Osteoblast (primary cell): ENCODE measurements at regions not wholly inside any gene's neighbourhood (a gene's known extent, or its start where the extent isn't known, plus 50 kb on each side); places are given as distances from the start of the nearest gene placed in this dataset.

Source experiments
- DNase-seq: peaks from one replicate; pipeline ENCODE4 v3.0.0; 2011; ENCODE audit warnings: low spot score, mixed read lengths; ENCODE audit not compliant: insufficient read length; ENCODE audit errors: missing footprints
- H2AFZ ChIP-seq: 2 replicates; pipeline ENCODE4 v1.6.0; 2011; ENCODE audit warnings: mild to moderate bottlenecking, low read length
- H3K27ac ChIP-seq: 2 replicates; pipeline ENCODE4 v1.5.1; 2011; ENCODE audit warnings: mild to moderate bottlenecking, low read depth, low read length, moderate library complexity
- H3K27me3 ChIP-seq: 2 replicates; pipeline ENCODE4 v1.6.0; 2012; ENCODE audit warnings: mild to moderate bottlenecking, control low read depth, inconsistent platforms, low read length, moderate library complexity; ENCODE audit not compliant: insufficient read depth
- H3K36me3 ChIP-seq: 2 replicates; pipeline ENCODE4 v1.5.1; 2011; ENCODE audit warnings: mild to moderate bottlenecking, low read length, control low read depth, moderate library complexity; ENCODE audit not compliant: insufficient read depth
- H3K4me1 ChIP-seq: 2 replicates; pipeline ENCODE4 v1.5.1; 2011; ENCODE audit warnings: mild to moderate bottlenecking, low read length, control low read depth, moderate library complexity; ENCODE audit not compliant: insufficient read depth
- H3K4me2 ChIP-seq: 2 replicates; pipeline ENCODE4 v1.6.0; 2011; ENCODE audit warnings: mild to moderate bottlenecking, low read length; ENCODE audit not compliant: insufficient read depth
- H3K4me3 ChIP-seq: fragments of 200-600 bp; sonication (generic); 3 replicates; pipeline ENCODE4 v1.5.1; 2012; ENCODE audit warnings: mild to moderate bottlenecking, low read length, inconsistent platforms; ENCODE audit not compliant: insufficient read depth
- H3K79me2 ChIP-seq: 2 replicates; pipeline ENCODE4 v1.6.0; 2012; ENCODE audit warnings: mild to moderate bottlenecking, low read length, control low read depth, inconsistent platforms; ENCODE audit not compliant: insufficient read depth
- H3K9me3 ChIP-seq: 2 replicates; pipeline ENCODE4 v1.5.1; 2011; ENCODE audit warnings: low read depth, low read length, control low read depth
- H4K20me1 ChIP-seq: 2 replicates; pipeline ENCODE4 v1.6.0; 2012; ENCODE audit warnings: mild to moderate bottlenecking, low read length, control low read depth; ENCODE audit not compliant: insufficient read depth
- TF ChIP-seq, protein P1 (sequence below): IDR thresholded peaks from 2 replicates; pipeline ENCODE4 v1.5.1; 2011; ENCODE audit warnings: mild to moderate bottlenecking, low read depth, low read length, moderate library complexity; ENCODE audit errors: extremely low read depth

DNA sequence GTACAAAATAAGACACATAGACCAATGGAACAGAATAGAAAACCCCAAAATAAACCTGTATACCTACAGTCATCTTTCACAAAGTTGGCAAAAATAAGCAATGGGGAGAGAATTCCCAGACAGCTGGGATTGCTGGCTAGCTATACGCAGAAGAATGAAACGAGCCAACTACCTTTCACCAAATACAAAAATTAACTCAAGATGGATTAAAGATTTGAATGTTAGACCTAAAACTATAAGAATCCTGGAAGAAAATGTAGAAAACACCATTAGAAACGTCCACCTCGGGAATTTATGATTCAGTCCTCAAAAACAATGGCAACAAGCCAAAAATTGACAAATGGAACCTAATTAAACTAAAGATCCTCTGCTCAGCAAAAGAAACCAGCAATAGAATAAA lies 408.1 kb upstream of the SLITRK1 start:
- Histone ChIP-seq H3K4me2 (no peak overlapping the region), H3K27ac (no peak overlapping the region), H3K4me3 (no peak overlapping the region), H2AFZ (no peak overlapping the region), H3K79me2 (no peaks in the 10 kb centered on the region), H3K9me3 (no peaks in the 10 kb centered on the region), H3K27me3 (no peaks in the 10 kb centered on the region), H3K4me1 (no peaks in the 10 kb centered on the region), H4K20me1 (no peaks in the 10 kb centered on the region), H3K36me3 (no peaks in the 10 kb centered on the region)
- DNase-seq, result no peak
- TF ChIP-seq, protein P1, sequence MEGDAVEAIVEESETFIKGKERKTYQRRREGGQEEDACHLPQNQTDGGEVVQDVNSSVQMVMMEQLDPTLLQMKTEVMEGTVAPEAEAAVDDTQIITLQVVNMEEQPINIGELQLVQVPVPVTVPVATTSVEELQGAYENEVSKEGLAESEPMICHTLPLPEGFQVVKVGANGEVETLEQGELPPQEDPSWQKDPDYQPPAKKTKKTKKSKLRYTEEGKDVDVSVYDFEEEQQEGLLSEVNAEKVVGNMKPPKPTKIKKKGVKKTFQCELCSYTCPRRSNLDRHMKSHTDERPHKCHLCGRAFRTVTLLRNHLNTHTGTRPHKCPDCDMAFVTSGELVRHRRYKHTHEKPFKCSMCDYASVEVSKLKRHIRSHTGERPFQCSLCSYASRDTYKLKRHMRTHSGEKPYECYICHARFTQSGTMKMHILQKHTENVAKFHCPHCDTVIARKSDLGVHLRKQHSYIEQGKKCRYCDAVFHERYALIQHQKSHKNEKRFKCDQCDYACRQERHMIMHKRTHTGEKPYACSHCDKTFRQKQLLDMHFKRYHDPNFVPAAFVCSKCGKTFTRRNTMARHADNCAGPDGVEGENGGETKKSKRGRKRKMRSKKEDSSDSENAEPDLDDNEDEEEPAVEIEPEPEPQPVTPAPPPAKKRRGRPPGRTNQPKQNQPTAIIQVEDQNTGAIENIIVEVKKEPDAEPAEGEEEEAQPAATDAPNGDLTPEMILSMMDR, result no peak

DNA sequence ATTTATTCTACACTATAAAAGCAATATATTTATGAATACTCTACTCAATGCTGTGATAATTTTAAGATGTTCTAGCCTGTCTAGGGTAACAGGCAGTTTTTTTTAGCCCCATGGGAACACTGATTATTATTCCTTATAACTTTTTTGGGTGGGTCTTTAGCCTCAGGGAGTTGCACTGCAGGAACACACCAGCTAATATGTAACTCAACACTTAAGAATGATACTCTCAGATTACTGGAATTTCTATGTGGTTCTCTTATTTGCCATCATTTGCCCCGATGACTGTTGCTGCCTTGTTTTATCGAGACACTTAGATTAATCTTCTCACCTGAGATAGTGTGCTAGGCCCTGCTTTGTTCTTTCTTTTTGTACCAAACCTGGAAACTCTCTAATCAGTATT lies 396.9 kb upstream of the SLITRK1 start:
- no peak overlapping the region for H3K4me3 ChIP-seq
- H3K27me3 ChIP-seq, result no peaks in the 10 kb centered on the region
- no peaks in the 10 kb centered on the region for H3K4me1 ChIP-seq
- no peak overlapping the region for H2AFZ ChIP-seq
- no peaks in the 10 kb centered on the region for H3K36me3 ChIP-seq
- H3K9me3 ChIP-seq, result no peaks in the 10 kb centered on the region
- DNase-seq, result no peak
- H4K20me1 ChIP-seq, result no peaks in the 10 kb centered on the region
- H3K27ac ChIP-seq, result no peak overlapping the region
- H3K79me2 ChIP-seq, result no peaks in the 10 kb centered on the region
- H3K4me2 ChIP-seq, result no peak overlapping the region
- TF ChIP-seq, protein P1, result no peak

DNA sequence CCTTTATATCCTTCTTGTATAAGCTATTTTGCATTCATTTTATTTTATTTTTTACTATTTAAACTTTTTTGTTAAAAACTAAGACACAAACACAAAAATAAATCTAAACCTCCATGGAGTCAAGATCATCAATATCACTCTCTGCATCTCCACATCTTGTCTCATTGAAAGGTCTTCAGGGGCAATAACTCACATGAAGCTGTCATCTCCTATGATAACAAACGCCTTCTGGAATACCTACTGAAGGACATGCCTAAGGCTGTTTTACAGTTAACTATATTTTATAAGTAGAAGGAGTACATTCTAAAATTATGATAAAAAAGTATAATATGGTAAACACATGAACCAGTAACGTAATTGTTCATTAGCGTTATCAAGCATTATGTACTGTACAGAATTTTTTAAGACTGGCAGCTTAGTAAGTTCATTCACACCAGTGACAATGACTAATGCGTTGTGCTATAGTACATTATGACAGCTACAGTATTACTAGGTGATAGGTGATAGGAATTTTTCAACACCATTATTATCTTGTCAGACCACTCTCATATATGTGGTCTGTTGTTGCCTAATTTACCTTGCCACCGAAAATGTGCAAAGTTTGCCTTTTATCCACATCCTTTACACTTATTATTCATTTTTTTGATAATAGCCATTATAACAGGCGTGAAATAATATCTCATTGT lies 390.7 kb upstream of the SLITRK1 start:
- no peak for DNase-seq

DNA sequence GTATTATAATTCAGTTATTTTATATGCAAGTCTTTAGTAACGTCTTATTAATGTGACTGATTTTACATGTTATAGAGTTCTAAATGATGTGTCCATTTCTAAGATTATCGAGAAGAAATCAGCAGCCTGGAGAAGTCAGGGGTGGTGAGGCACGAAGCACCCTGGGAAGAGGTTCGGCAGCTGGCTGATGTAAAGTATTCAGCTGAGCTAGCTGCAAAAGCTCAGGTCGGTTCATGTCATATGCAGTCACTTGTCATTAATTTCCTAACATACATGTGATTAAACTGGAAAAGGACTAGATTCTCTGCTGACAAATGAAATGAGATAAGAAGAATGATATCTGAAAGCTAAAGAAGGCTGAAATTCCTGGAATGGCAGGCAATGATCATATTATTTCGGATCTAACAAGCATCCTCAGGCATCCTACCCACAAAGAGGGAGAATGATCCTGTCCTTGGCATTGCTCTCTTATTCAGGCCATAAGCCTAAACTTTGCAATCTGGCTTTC lies 383.0 kb upstream of the SLITRK1 start:
- H2AFZ ChIP-seq, result no peak overlapping the region
- no peaks in the 10 kb centered on the region for H3K9me3 ChIP-seq
- H3K27me3 ChIP-seq, result no peaks in the 10 kb centered on the region
- H3K4me1 ChIP-seq, result no peaks in the 10 kb centered on the region
- H3K27ac ChIP-seq, result no peak overlapping the region
- no peak for DNase-seq
- H4K20me1 ChIP-seq, result no peaks in the 10 kb centered on the region
- H3K36me3 ChIP-seq, result no peaks in the 10 kb centered on the region
- H3K4me2 ChIP-seq, result no peak overlapping the region
- TF ChIP-seq, protein P1, result no peak
- H3K4me3 ChIP-seq, result no peak overlapping the region
- no peaks in the 10 kb centered on the region for H3K79me2 ChIP-seq

More for the DNA sequence above, 390.7 kb upstream of the SLITRK1 start:
- H4K20me1 ChIP-seq, result no peaks in the 10 kb centered on the region
- H3K79me2 ChIP-seq, result no peaks in the 10 kb centered on the region
- H3K4me3 ChIP-seq, result no peak overlapping the region
- H3K4me2 ChIP-seq, result no peak overlapping the region
- H3K27ac ChIP-seq, result no peak overlapping the region
- TF ChIP-seq, protein P1, result no peak
- H2AFZ ChIP-seq, result no peak overlapping the region
- no peaks in the 10 kb centered on the region for H3K9me3 ChIP-seq
- H3K4me1 ChIP-seq, result no peaks in the 10 kb centered on the region
- no peaks in the 10 kb centered on the region for H3K36me3 ChIP-seq
- no peaks in the 10 kb centered on the region for H3K27me3 ChIP-seq
